ENCODE measurements at regions not wholly inside any gene's neighbourhood (a gene's known extent, or its start where the extent isn't known, plus 50 kb on each side); places are given as distances from the start of the nearest gene placed in this dataset.

- TF ChIP-seq, protein P1, sequence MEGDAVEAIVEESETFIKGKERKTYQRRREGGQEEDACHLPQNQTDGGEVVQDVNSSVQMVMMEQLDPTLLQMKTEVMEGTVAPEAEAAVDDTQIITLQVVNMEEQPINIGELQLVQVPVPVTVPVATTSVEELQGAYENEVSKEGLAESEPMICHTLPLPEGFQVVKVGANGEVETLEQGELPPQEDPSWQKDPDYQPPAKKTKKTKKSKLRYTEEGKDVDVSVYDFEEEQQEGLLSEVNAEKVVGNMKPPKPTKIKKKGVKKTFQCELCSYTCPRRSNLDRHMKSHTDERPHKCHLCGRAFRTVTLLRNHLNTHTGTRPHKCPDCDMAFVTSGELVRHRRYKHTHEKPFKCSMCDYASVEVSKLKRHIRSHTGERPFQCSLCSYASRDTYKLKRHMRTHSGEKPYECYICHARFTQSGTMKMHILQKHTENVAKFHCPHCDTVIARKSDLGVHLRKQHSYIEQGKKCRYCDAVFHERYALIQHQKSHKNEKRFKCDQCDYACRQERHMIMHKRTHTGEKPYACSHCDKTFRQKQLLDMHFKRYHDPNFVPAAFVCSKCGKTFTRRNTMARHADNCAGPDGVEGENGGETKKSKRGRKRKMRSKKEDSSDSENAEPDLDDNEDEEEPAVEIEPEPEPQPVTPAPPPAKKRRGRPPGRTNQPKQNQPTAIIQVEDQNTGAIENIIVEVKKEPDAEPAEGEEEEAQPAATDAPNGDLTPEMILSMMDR (IDR thresholded peaks at IDR 0.05) = no peak
- TF ChIP-seq POLR2A (IDR thresholded peaks at IDR 0.05) = no peak
- no peak for TF ChIP-seq EP300 (IDR thresholded peaks at IDR 0.05)
- no peak for TF ChIP-seq POLR2AphosphoS5 (IDR thresholded peaks at IDR 0.05)
Measured at GRCh38 chr11:134647066-134647743, 235.2 kb upstream of the B3GAT1 start.
